OCI-LY7 (cell line): ENCODE measurements at regions not wholly inside any gene's neighbourhood (a gene's known extent, or its start where the extent isn't known, plus 50 kb on each side); places are given as distances from the start of the nearest gene placed in this dataset.
A peak's percentile ranks its signal among the peaks of the same experiment; 100 is the strongest.

Experiments
- BruUV-seq: library from RNA; stranded (reverse); fragments of 400-500 nt; replicated peaks from 2 replicates; lab custom pipeline; 2021; lab: Mats Ljungman, UMichigan
- CTCF ChIA-PET: fragments of 300-600 bp; sonication (Branson Sonifier 250); formaldehyde crosslinking; loops from one replicate; lab custom pipeline; 2022; ENCODE audit warnings: antibody characterized with exemption; ENCODE audit not compliant: unreplicated experiment; lab: Charles Lee
- POLR2A ChIA-PET: fragments of 300-600 bp; sonication (Branson Sonifier 250); formaldehyde crosslinking; loops from one replicate; lab custom pipeline; 2022; ENCODE audit warnings: antibody characterized with exemption; lab: Charles Lee
- DNase-seq: peaks from one replicate; pipeline ENCODE4 v3.0.0-alpha.2; 2015; ENCODE audit warnings: low spot score
- H2AFZ ChIP-seq: fragments of 200-600 bp; sonication (generic), shearing (Covaris generic); 2 replicates; pipeline ENCODE4 v1.6.1; 2014; ENCODE audit warnings: mild to moderate bottlenecking, antibody characterized with exemption, low read length, moderate library complexity
- H3K27ac ChIP-seq: fragments of 200-600 bp; sonication (generic); 2 replicates; pipeline ENCODE4 v1.5.1; 2014; ENCODE audit warnings: mixed run types, low read depth, mild to moderate bottlenecking, moderate library complexity, low read length, inconsistent platforms; ENCODE audit not compliant: poor library complexity, severe bottlenecking
- H3K36me3 ChIP-seq: fragments of 200-600 bp; sonication (generic); 2 replicates; pipeline ENCODE4 v1.6.1; 2014; ENCODE audit warnings: mild to moderate bottlenecking, antibody characterized with exemption, low read length, moderate library complexity, mixed read lengths; ENCODE audit not compliant: insufficient read depth
- H3K4me1 ChIP-seq: fragments of 200-600 bp; sonication (generic); 2 replicates; pipeline ENCODE4 v1.5.1; 2014; ENCODE audit warnings: mild to moderate bottlenecking, low read length; ENCODE audit not compliant: insufficient read depth, poor library complexity, severe bottlenecking
- H3K4me2 ChIP-seq: fragments of 200-600 bp; sonication (generic); 2 replicates; pipeline ENCODE4 v1.6.1; 2014; ENCODE audit warnings: mild to moderate bottlenecking, low read length
- H3K4me3 ChIP-seq: fragments of 200-600 bp; sonication (generic); 2 replicates; pipeline ENCODE4 v1.5.1; 2014; ENCODE audit warnings: mild to moderate bottlenecking, low read depth, low read length; ENCODE audit not compliant: poor library complexity, severe bottlenecking
- H3K79me2 ChIP-seq: fragments of 200-600 bp; sonication (generic); 2 replicates; pipeline ENCODE4 v1.6.1; 2016; ENCODE audit warnings: low read depth, mild to moderate bottlenecking, low read length, moderate library complexity, mixed read lengths; ENCODE audit not compliant: insufficient read depth
- H3K9me2 ChIP-seq: fragments of 200-600 bp; sonication (generic); 2 replicates; pipeline ENCODE4 v1.6.1; 2016; ENCODE audit warnings: mild to moderate bottlenecking, low read length, mixed read lengths; ENCODE audit not compliant: insufficient read depth
- H3K9me3 ChIP-seq: fragments of 200-600 bp; sonication (generic); 2 replicates; pipeline ENCODE4 v1.6.1; 2014; ENCODE audit warnings: mild to moderate bottlenecking, mixed run types, low read length, mixed read lengths
- H4K20me1 ChIP-seq: fragments of 200-600 bp; sonication (generic); 2 replicates; pipeline ENCODE4 v1.6.1; 2014; ENCODE audit warnings: mild to moderate bottlenecking, antibody characterized with exemption, low read length, moderate library complexity, mixed read lengths; ENCODE audit not compliant: insufficient read depth
- CTCF ChIP-seq: fragments of 200-600 bp; sonication (generic); conservative IDR thresholded peaks from 2 replicates; pipeline ENCODE4 v1.5.1; 2014; ENCODE audit warnings: mild to moderate bottlenecking, antibody characterized with exemption, low read length, moderate library complexity, mixed read lengths
- EZH2phosphoT487 ChIP-seq: fragments of 200-600 bp; sonication (generic); IDR thresholded peaks from 2 replicates; pipeline ENCODE4 v1.6.1; 2018; ENCODE audit warnings: low read depth, borderline replicate concordance, mild to moderate bottlenecking, mixed run types, antibody characterized with exemption, low read length, moderate library complexity, mixed read lengths
- intact Hi-C: fragments of 100-400 bp; cut with micrococcal nuclease; formaldehyde crosslinking; loops from one replicate; pipeline ENCODE4 v1.10.0; 2022; ENCODE audit not compliant: unreplicated experiment

GRCh38 chrX:69029771-69030170, 135.5 kb downstream of the PJA1 start:
- H3K9me3 ChIP-seq, result no peaks in the 10 kb centered on the region
- DNase-seq, result no peak
- H3K36me3 ChIP-seq, result no peaks in the 10 kb centered on the region
- TF ChIP-seq EZH2phosphoT487 (no peak), CTCF (no peak)
- H3K9me2 ChIP-seq, result no peaks in the 10 kb centered on the region
- no peaks in the 10 kb centered on the region for H4K20me1 ChIP-seq
- ChIA-PET CTCF (no interaction called here), POLR2A (no interaction called here)
- no peak overlapping the region for H3K27ac ChIP-seq
- intact Hi-C loops, result no loop called here
- no TSS peak for BruUV-seq
- H3K4me2 ChIP-seq, result no peak overlapping the region
- no peak overlapping the region for H3K4me3 ChIP-seq
- H3K4me1 ChIP-seq, result no peaks in the 10 kb centered on the region
- no peak overlapping the region for H2AFZ ChIP-seq
- no peaks in the 10 kb centered on the region for H3K79me2 ChIP-seq

- no peaks in the 10 kb centered on the region for H3K79me2 ChIP-seq
- ChIA-PET POLR2A (no interaction called here), CTCF (no interaction called here)
- no peak overlapping the region for H3K4me3 ChIP-seq
- no peak overlapping the region for H3K27ac ChIP-seq
- no peak for DNase-seq
- no TSS peak for BruUV-seq
- no peaks in the 10 kb centered on the region for H4K20me1 ChIP-seq
- no peaks in the 10 kb centered on the region for H3K36me3 ChIP-seq
- H3K4me1 ChIP-seq, result no peaks in the 10 kb centered on the region
- no peaks in the 10 kb centered on the region for H3K9me3 ChIP-seq
- no peak overlapping the region for H2AFZ ChIP-seq
- no peak for TF ChIP-seq EZH2phosphoT487
- no peak for TF ChIP-seq CTCF
- no peak overlapping the region for H3K4me2 ChIP-seq
- H3K9me2 ChIP-seq, result no peaks in the 10 kb centered on the region
- intact Hi-C loops, result no loop called here
These were observed 136.5 kb downstream of the PJA1 start for GRCh38 chrX:69028761-69029120.

GRCh38 chrX:69028006-69028760, 137.1 kb downstream of the PJA1 start:
- Histone ChIP-seq H3K79me2 (no peaks in the 10 kb centered on the region), H3K9me3 (no peaks in the 10 kb centered on the region), H2AFZ (no peak overlapping the region), H3K9me2 (no peaks in the 10 kb centered on the region), H3K27ac (no peak overlapping the region), H3K4me3 (no peak overlapping the region), H3K4me2 (no peak overlapping the region), H3K4me1 (no peaks in the 10 kb centered on the region), H4K20me1 (no peaks in the 10 kb centered on the region), H3K36me3 (no peaks in the 10 kb centered on the region)
- ChIA-PET CTCF (no interaction called here), POLR2A (interaction anchor here (0.5 kb wide), 1 partner anchor 18 kb away, joined by 3 read pairs; no protein-coding TSS in a partner anchor)
- peak; percentile 13 for DNase-seq
- no TSS peak for BruUV-seq
- intact Hi-C loops, result no loop called here
- TF ChIP-seq CTCF (no peak), EZH2phosphoT487 (no peak)
